Spleen (tissue), 11 donors: ENCODE measurements at regions not wholly inside any gene's neighbourhood (a gene's known extent, or its start where the extent isn't known, plus 50 kb on each side); places are given as distances from the start of the nearest gene placed in this dataset.

ENCODE experiments used
- DNase-seq: peaks from one replicate; pipeline ENCODE4 v3.0.0-alpha.2; 2020
- H3K27ac ChIP-seq, 8 donors: fragments of 200-600 bp; sonication (generic) in 7 of 8; 1 replicate in 4 of 8; 2 replicates in 4 of 8; pipeline versions ENCODE4 v1.5.0 to v1.8.0; 2016 to 2021; ENCODE audit warnings: inconsistent platforms in 4 of 8, mild to moderate bottlenecking in 4 of 8, moderate library complexity in 1 of 8
- H3K27me3 ChIP-seq, 7 donors: fragments of 200-600 bp; sonication (generic) in 6 of 7; replicated peaks in 1 of 7; 1 replicate in 4 of 7; 2 replicates in 3 of 7; pipeline versions ENCODE4 v1.5.0 to v1.8.0; 2016 to 2021; ENCODE audit warnings: inconsistent platforms in 3 of 7, mild to moderate bottlenecking in 1 of 7
- H3K36me3 ChIP-seq, 6 donors: fragments of 200-600 bp; sonication (generic) in 5 of 6; 1 replicate in 4 of 6; 2 replicates in 2 of 6; pipeline versions ENCODE4 v1.5.0 to v1.8.0; 2016 to 2021; ENCODE audit warnings: inconsistent platforms in 2 of 6
- H3K4me1 ChIP-seq, 6 donors: fragments of 200-600 bp; sonication (generic) in 5 of 6; 1 replicate in 3 of 6; 2 replicates in 3 of 6; pipeline versions ENCODE4 v1.5.0 to v1.8.0; 2016 to 2021; ENCODE audit warnings: inconsistent platforms in 3 of 6
- H3K4me3 ChIP-seq, 8 donors: fragments of 200-600 bp; sonication (generic) in 7 of 8; 1 replicate in 4 of 8; 2 replicates in 4 of 8; pipeline versions ENCODE4 v1.5.0 to v1.8.0; 2016 to 2021; ENCODE audit warnings: inconsistent platforms in 4 of 8, mild to moderate bottlenecking in 4 of 8, moderate library complexity in 2 of 8
- H3K9me3 ChIP-seq, 8 donors: fragments of 200-600 bp; sonication (generic) in 7 of 8; 1 replicate in 4 of 8; 2 replicates in 4 of 8; pipeline versions ENCODE4 v1.5.0 to v1.8.0; 2016 to 2021; ENCODE audit warnings: inconsistent platforms in 4 of 8
- CTCF ChIP-seq, 11 experiments: fragments of 200-600 bp in 7 of 11; fragments of 450-650 bp in 4 of 11; sonication (generic) in 4 of 11; IDR thresholded peaks in 8 of 11; conservative IDR thresholded peaks in 3 of 11; 1 replicate in 7 of 11; 2 replicates in 4 of 11; pipeline versions ENCODE4 v1.4.0 to v1.8.0; 2016 to 2021; ENCODE audit warnings: antibody characterized with exemption in 11 of 11, inconsistent platforms in 4 of 11, mild to moderate bottlenecking in 1 of 11
- POLR2A ChIP-seq, 3 donors: fragments of 450-650 bp; IDR thresholded peaks; one replicate each; pipeline ENCODE4 v1.5.1; 2017; ENCODE audit warnings: antibody characterized with exemption in 3 of 3, mild to moderate bottlenecking in 1 of 3
- POLR2AphosphoS5 ChIP-seq, 3 donors: sonication (generic); formaldehyde crosslinking; IDR thresholded peaks; one replicate each; pipeline ENCODE4 v1.5.1; 2017; ENCODE audit warnings: antibody characterized with exemption in 3 of 3
- WGBS, 5 donors: extraction: QIAGEN DNeasy Blood & Tissue Kit in 3 of 5; methylation state at CpG; one replicate each; pipeline versions ENCODE4 v1.1.5 to v1.1.7; 2013 to 2018; 5-methylcytosine and 5-hydroxymethylcytosine counted together
- intact Hi-C: fragments of 100-400 bp; cut with DNase I; formaldehyde crosslinking; loops from one replicate; pipeline ENCODE4 v1.15.0; 2023; ENCODE audit warnings: low total_unique reads
- donor health status: healthy with polysubstance abuse.
- donor health status: DM: no; HTN: no; CAD: no; lungs with moderate emphysema.
- donor health status: DM: no; HTN: no; CAD: no.
- donor health status: Bipolar disorder and iron deficiency.
- donor health status: healthy.
- donor health status: DM: no; HTN: no; CAD: no.
- donor health status: DM: yes; HTN: yes; CAD: no.

- H3K36me3 ChIP-seq, result no peaks in the 10 kb centered on the region
- H3K27me3 ChIP-seq, result peaks cover 0 to 14% (median 0%) of the 10 kb centered on the region in 7 donors
- no peak overlapping the region for H3K27ac ChIP-seq
- H3K4me1 ChIP-seq, result no peaks in the 10 kb centered on the region
- no peak for DNase-seq
- H3K9me3 ChIP-seq, result no peaks in the 10 kb centered on the region
- H3K4me3 ChIP-seq, result no peak overlapping the region
- 73 to 100% (median 87%) methylated on average over 2 of the region's 2 CpGs for WGBS, 5 donors
- no peak for TF ChIP-seq POLR2A (IDR thresholded peaks at IDR 0.05)
- TF ChIP-seq CTCF (IDR thresholded peaks at IDR 0.05 in 8 of 11, conservative IDR thresholded peaks at IDR 0.05 in 3 of 11), result no peak
- TF ChIP-seq POLR2AphosphoS5 (IDR thresholded peaks at IDR 0.05), result no peak
- intact Hi-C loops, result no loop called here
Observed at GRCh38 chrX:78496483-78496882, 162.6 kb downstream of the RTL3 start.

- Histone ChIP-seq H3K27ac (no peak overlapping the region), H3K36me3 (no peaks in the 10 kb centered on the region), H3K4me3 (no peak overlapping the region), H3K9me3 (peaks cover 0 to 3% (median 0%) of the 10 kb centered on the region in 8 donors), H3K4me1 (no peaks in the 10 kb centered on the region), H3K27me3 (peaks cover 0 to 14% (median 0%) of the 10 kb centered on the region in 7 donors)
- TF ChIP-seq POLR2A (IDR thresholded peaks at IDR 0.05), result no peak
- TF ChIP-seq CTCF (IDR thresholded peaks at IDR 0.05 in 8 of 11, conservative IDR thresholded peaks at IDR 0.05 in 3 of 11), result no peak
- TF ChIP-seq POLR2AphosphoS5 (IDR thresholded peaks at IDR 0.05), result no peak
- 38 to 98% (median 70%) methylated on average over 2 of the region's 2 CpGs for WGBS, 5 donors
- DNase-seq, result no peak
- intact Hi-C loops, result no loop called here
Observed at GRCh38 chrX:78493180-78493579, 165.8 kb upstream of the CYSLTR1 start.

GRCh38 chrX:78476701-78477100, 149.3 kb upstream of the CYSLTR1 start:
- TF ChIP-seq POLR2A (IDR thresholded peaks at IDR 0.05) (no peak), POLR2AphosphoS5 (IDR thresholded peaks at IDR 0.05) (no peak), CTCF (IDR thresholded peaks at IDR 0.05 in 8 of 11, conservative IDR thresholded peaks at IDR 0.05 in 3 of 11) (no peak)
- intact Hi-C loops, result no loop called here
- WGBS, 5 donors, result 19 to 83% (median 36%) methylated on average over 2 of the region's 2 CpGs
- no peaks in the 10 kb centered on the region for H3K4me1 ChIP-seq
- no peaks in the 10 kb centered on the region for H3K9me3 ChIP-seq
- no peak overlapping the region for H3K27ac ChIP-seq
- no peak overlapping the region for H3K4me3 ChIP-seq
- no peaks in the 10 kb centered on the region for H3K27me3 ChIP-seq
- no peak for DNase-seq
- no peaks in the 10 kb centered on the region for H3K36me3 ChIP-seq

GRCh38 chrX:78456909-78457308, 129.5 kb upstream of the CYSLTR1 start:
- H3K4me1 ChIP-seq, result no peaks in the 10 kb centered on the region
- H3K27me3 ChIP-seq, result no peaks in the 10 kb centered on the region
- WGBS, 5 donors, result 58 to 89% (median 75%) methylated on average over 1 of the region's 1 CpG
- no peak for TF ChIP-seq CTCF (IDR thresholded peaks at IDR 0.05 in 8 of 11, conservative IDR thresholded peaks at IDR 0.05 in 3 of 11)
- TF ChIP-seq POLR2AphosphoS5 (IDR thresholded peaks at IDR 0.05), result no peak
- no peak for TF ChIP-seq POLR2A (IDR thresholded peaks at IDR 0.05)
- peaks cover 0 to 24% (median 8%) of the 10 kb centered on the region in 8 donors for H3K9me3 ChIP-seq
- no peaks in the 10 kb centered on the region for H3K36me3 ChIP-seq
- H3K4me3 ChIP-seq, result no peak overlapping the region
- intact Hi-C loops, result no loop called here
- no peak for DNase-seq
- H3K27ac ChIP-seq, result no peak overlapping the region
